GM18858 (cell line): ENCODE measurements at regions not wholly inside any gene's neighbourhood (a gene's known extent, or its start where the extent isn't known, plus 50 kb on each side); places are given as distances from the start of the nearest gene placed in this dataset.

ENCODE experiments used
- ATAC-seq: cut with Tn5 transposase; IDR thresholded peaks from one replicate; pipeline ENCODE4 v1.9.1; 2021; ENCODE audit not compliant: unreplicated experiment

GRCh38 chr20:22910287-22910852, 124.7 kb upstream of the SSTR4 start:
- no peak for ATAC-seq

- no peak for ATAC-seq
Observed at GRCh38 chr20:22914291-22914690, 120.8 kb upstream of the SSTR4 start.

GRCh38 chr20:22915512-22915911, 119.6 kb upstream of the SSTR4 start:
- ATAC-seq: no peak

GRCh38 chr20:22916021-22916842, 118.9 kb upstream of the SSTR4 start:
- no peak for ATAC-seq

GRCh38 chr20:22918286-22918983, 116.7 kb upstream of the SSTR4 start:
- no peak for ATAC-seq

- no peak for ATAC-seq
Observed at GRCh38 chr20:22920898-22921297, 114.2 kb upstream of the SSTR4 start.

- ATAC-seq: no peak
Observed at GRCh38 chr20:22921595-22922421, 113.3 kb upstream of the SSTR4 start.

- ATAC-seq: no peak
Observed at GRCh38 chr20:22922987-22923386, 112.1 kb upstream of the SSTR4 start.

GRCh38 chr20:22924046-22924737, 110.9 kb upstream of the SSTR4 start:
- no peak for ATAC-seq

- ATAC-seq: no peak
Observed at GRCh38 chr20:22924949-22925612, 110.0 kb upstream of the SSTR4 start.

- no peak for ATAC-seq
Observed at GRCh38 chr20:22925613-22925983, 109.5 kb upstream of the SSTR4 start.

- no peak for ATAC-seq
Observed at GRCh38 chr20:22927537-22927936, 107.6 kb upstream of the SSTR4 start.

- no peak for ATAC-seq
Observed at GRCh38 chr20:22928679-22929078, 106.4 kb upstream of the SSTR4 start.

GRCh38 chr20:22929661-22930060, 105.5 kb upstream of the SSTR4 start:
- no peak for ATAC-seq

GRCh38 chr20:22931653-22932608, 103.2 kb upstream of the SSTR4 start:
- ATAC-seq: no peak

- no peak for ATAC-seq
Observed at GRCh38 chr20:22939181-22939580, 95.9 kb upstream of the SSTR4 start.

- ATAC-seq: no peak
Observed at GRCh38 chr20:22940350-22940749, 94.8 kb upstream of the SSTR4 start.

- no peak for ATAC-seq
Observed at GRCh38 chr20:22941550-22941949, 93.6 kb upstream of the SSTR4 start.

GRCh38 chr20:22942742-22943141, 92.4 kb upstream of the SSTR4 start:
- no peak for ATAC-seq
